Activated CD4-positive, alpha-beta memory T cell treated with anti-CD3 and anti-CD28 coated beads, Interleukin-2, amount 10 ng/mL, durations not matched to agents 7 days and 5 days (primary cell): ENCODE measurements at regions not wholly inside any gene's neighbourhood (a gene's known extent, or its start where the extent isn't known, plus 50 kb on each side); places are given as distances from the start of the nearest gene placed in this dataset.
"Not testable (repeated sequence)": the region's sequence is repeated elsewhere in the genome, so short reads cannot be mapped to it uniquely, and the experiment has no call there.

Experiments
- CTCF ChIA-PET: fragments of 350-600 bp; sonication (Branson Sonifier 250); formaldehyde crosslinking; loops from one replicate; lab custom pipeline; 2021; ENCODE audit warnings: antibody characterized with exemption, inconsistent platforms; lab: Charles Lee
- POLR2A ChIA-PET: fragments of 350-600 bp; sonication (Branson Sonifier 250); formaldehyde crosslinking; loops from one replicate; lab custom pipeline; 2021; ENCODE audit warnings: antibody characterized with exemption; lab: Charles Lee
- DNase-seq: peaks from one replicate; pipeline ENCODE4 v3.0.0-alpha.2; 2020
- H3K27ac Mint-ChIP-seq: one replicate; pipeline ENCODE4 v1.8.0; 2021; ENCODE audit warnings: mild to moderate bottlenecking, mixed read lengths
- H3K27me3 Mint-ChIP-seq: one replicate; pipeline ENCODE4 v1.8.0; 2021; ENCODE audit warnings: mixed read lengths
- H3K36me3 Mint-ChIP-seq: one replicate; pipeline ENCODE4 v1.8.0; 2021; ENCODE audit warnings: low read depth, mixed read lengths
- H3K4me1 Mint-ChIP-seq: one replicate; pipeline ENCODE4 v1.8.0; 2021; ENCODE audit warnings: mixed read lengths
- H3K4me3 Mint-ChIP-seq: one replicate; pipeline ENCODE4 v1.8.0; 2021; ENCODE audit warnings: mild to moderate bottlenecking, mixed read lengths
- H3K9me3 Mint-ChIP-seq: one replicate; pipeline ENCODE4 v1.8.0; 2021; ENCODE audit warnings: mixed read lengths

DNA sequence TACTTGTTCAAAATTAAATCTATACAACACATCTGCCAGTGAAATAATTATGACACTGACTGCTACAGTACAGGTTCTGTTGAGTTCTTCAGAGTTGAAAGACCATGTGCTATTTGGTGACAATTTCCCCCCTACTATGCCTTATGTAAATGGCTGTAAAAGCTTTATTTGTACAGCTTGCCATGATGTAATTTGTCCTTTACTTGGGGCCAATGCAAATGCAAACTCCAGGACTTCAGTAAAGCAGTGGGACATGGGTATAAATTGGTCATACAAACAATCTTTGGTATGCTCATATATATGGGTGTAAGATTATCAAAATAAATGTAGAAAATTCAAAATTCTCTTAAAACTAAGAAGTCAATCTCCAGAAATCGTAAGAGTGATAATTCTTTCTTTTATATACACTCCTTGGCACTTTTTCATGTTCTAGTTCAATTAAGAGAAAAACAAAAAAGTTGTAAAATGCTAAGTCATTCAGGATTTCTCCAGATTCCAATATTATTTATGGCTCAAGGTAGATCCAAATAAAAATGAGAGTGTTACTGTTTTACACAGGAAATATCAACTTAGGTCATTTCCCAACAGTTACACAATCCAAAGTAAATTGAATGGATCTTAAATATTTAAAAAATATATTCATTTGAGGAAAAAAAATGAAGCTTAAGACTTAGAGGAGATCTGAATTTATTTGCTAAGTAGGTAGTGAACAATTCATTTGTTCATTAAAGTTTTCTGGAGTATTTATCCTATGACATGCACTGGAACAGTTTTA, 1310.5 kb upstream of the CITED2 start:
- H3K9me3 Mint-ChIP-seq: no peaks in the 10 kb centered on the region
- no peak for DNase-seq
- no peaks in the 10 kb centered on the region for H3K27me3 Mint-ChIP-seq
- ChIA-PET CTCF (no interaction called here), POLR2A (no interaction called here)
- no peaks in the 10 kb centered on the region for H3K36me3 Mint-ChIP-seq
- H3K27ac Mint-ChIP-seq: no peak overlapping the region
- H3K4me1 Mint-ChIP-seq: no peaks in the 10 kb centered on the region
- no peak overlapping the region for H3K4me3 Mint-ChIP-seq

DNA sequence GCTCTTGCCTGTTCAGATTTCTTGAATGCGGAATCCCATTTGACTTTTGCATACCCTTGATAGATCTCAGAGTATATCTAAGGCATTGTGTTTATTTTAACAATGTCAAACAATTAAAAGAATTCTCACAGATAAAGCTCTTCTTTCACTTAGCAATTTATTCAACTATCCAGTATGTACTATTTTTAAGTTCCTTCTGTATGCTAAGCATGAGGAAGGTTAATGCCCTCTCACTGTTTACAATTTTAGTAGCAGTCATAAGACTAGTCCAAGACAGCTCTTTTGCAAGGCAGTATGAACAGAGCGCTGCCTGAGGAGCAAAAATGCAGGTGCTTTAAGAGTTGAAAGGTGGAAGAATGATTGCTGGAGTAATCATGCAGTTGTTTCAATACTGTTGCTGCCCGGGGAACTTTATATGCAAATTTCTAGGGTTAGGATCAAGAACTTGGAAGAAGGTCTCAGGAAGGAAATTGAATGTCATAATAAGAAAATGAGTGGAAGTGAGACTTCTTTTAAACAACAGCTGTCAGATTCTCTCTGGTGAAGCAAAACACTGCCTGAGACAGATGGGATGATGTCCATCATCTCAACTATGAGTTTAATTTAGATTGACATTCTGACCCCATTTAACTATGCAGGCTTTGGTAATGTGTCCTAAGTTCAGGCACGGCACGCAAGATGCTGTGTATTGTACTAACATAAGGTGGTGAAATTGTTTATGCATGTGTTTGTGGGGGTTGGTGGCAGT, 1303.5 kb upstream of the CITED2 start:
- H3K4me3 Mint-ChIP-seq: no peak overlapping the region
- H3K27me3 Mint-ChIP-seq: peaks cover 1% of the 10 kb centered on the region
- H3K9me3 Mint-ChIP-seq: no peaks in the 10 kb centered on the region
- no peak for DNase-seq
- H3K36me3 Mint-ChIP-seq: no peaks in the 10 kb centered on the region
- H3K4me1 Mint-ChIP-seq: no peaks in the 10 kb centered on the region
- POLR2A ChIA-PET: no interaction called here
- H3K27ac Mint-ChIP-seq: no peak overlapping the region
- CTCF ChIA-PET: no interaction called here

DNA sequence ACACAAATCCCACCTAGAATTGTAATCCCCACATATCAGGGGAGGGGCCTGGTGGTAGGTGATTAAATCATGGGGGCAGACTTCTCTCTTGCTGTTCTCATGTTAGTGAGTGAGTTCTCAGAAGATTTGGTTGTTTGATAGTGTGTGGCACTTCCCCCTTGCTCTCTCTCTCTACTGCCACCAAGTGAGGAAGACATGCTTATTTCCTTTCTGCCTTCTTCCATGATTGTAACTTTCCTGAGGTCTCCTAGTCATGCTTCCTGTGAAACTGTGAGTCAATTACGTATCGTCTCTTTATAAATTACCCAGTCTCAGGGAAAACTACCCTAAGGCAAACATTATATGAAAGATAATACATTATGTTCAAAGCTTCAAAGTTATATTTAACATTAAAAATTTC, 1297.5 kb upstream of the CITED2 start:
- Mint-ChIP-seq H3K36me3 (no peaks in the 10 kb centered on the region), H3K4me3 (no peak overlapping the region), H3K27me3 (no peaks in the 10 kb centered on the region), H3K9me3 (peaks cover 2% of the 10 kb centered on the region), H3K4me1 (no peaks in the 10 kb centered on the region), H3K27ac (no peak overlapping the region)
- DNase-seq: no peak
- CTCF ChIA-PET: no interaction called here
- POLR2A ChIA-PET: no interaction called here

DNA sequence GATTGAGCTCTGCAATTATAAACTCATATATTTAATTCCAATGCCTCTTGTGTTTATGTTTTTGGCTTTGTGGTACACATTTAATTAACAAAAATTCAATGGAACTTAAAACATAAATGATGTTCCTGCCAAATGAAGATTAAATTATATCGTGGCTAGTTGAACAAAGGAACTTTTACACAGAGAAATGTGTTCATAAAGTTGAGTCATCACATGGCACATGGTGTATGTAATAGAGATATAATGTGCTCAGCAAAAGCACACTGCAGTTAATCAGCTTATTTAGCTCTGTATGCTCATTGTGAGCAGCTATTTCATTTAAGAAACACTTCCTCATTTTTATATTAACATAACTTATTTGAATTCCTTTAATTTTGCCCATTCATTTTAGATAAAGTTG, 1295.6 kb upstream of the CITED2 start:
- ChIA-PET CTCF (no interaction called here), POLR2A (no interaction called here)
- no peak for DNase-seq
- Mint-ChIP-seq H3K4me1 (no peaks in the 10 kb centered on the region), H3K36me3 (no peaks in the 10 kb centered on the region), H3K4me3 (no peak overlapping the region), H3K27ac (no peak overlapping the region), H3K27me3 (no peaks in the 10 kb centered on the region), H3K9me3 (peaks cover 2% of the 10 kb centered on the region)

DNA sequence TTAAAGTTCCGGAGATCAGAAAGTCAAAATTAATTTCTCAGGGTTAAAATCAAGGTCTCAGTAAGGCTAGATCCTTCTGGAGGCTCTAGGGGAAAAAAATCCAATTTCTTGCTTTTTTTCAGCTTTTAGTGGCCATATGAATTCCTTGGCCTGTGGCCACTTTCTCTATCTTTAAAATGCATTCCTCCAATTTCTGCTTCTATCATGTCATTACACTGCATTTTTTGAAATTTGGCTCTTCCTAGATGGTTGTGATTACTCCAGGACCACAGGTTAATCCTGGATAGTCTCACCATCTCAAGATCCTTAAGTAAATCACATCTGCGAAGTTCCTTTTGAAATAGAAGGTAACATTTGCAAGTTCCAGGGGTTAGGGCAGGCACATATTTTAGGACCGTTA, 1294.9 kb upstream of the CITED2 start:
- Mint-ChIP-seq H3K4me1 (no peaks in the 10 kb centered on the region), H3K27me3 (no peaks in the 10 kb centered on the region), H3K4me3 (no peak overlapping the region), H3K27ac (no peak overlapping the region), H3K36me3 (no peaks in the 10 kb centered on the region), H3K9me3 (peaks cover 2% of the 10 kb centered on the region)
- ChIA-PET POLR2A (no interaction called here), CTCF (no interaction called here)
- DNase-seq: no peak

DNA sequence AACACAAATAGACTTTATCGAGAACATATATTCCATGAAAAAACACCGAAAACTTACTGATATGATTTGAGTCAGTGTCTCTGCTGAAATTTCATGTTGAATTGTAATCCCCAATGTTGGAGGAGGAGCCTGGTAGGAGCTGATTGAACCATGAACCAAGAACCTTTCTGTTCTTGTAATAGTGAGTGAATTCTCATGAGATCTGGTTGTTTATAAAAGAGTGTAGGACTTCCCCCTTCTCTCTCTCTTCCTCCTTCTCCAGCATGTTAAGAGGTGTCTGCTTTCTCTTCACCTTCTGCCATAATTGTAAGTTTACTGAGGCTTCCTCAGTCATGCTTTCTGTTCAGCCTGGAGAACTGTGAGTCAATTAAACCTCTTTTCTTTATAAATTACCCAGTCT, 1289.3 kb upstream of the CITED2 start:
- H3K4me3 Mint-ChIP-seq: no peak overlapping the region
- no peak for DNase-seq
- no peak overlapping the region for H3K27ac Mint-ChIP-seq
- H3K27me3 Mint-ChIP-seq: no peaks in the 10 kb centered on the region
- no peaks in the 10 kb centered on the region for H3K4me1 Mint-ChIP-seq
- POLR2A ChIA-PET: no interaction called here
- CTCF ChIA-PET: no interaction called here
- no peaks in the 10 kb centered on the region for H3K9me3 Mint-ChIP-seq
- H3K36me3 Mint-ChIP-seq: no peaks in the 10 kb centered on the region

DNA sequence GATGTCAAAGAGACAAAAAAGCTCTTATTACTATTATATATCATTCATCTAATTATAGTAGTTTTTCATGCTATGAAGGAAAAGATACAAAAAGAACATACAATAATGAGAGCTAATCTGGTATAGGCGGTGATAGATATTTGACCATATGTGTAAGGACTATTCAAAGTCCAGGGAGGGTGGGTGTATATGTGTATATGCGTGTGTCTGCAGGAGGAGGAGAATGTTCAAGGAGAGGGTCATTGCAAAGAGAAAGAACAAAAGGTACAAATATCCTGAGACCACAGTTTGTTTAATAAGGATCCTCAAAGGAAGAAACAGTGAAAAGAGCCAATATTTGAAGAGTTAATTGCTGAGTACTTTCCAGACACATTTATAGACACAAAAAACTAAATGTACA, 1288.6 kb upstream of the CITED2 start:
- H3K9me3 Mint-ChIP-seq: no peaks in the 10 kb centered on the region
- no peaks in the 10 kb centered on the region for H3K36me3 Mint-ChIP-seq
- ChIA-PET CTCF (no interaction called here), POLR2A (no interaction called here)
- no peaks in the 10 kb centered on the region for H3K4me1 Mint-ChIP-seq
- H3K27ac Mint-ChIP-seq: no peak overlapping the region
- H3K27me3 Mint-ChIP-seq: no peaks in the 10 kb centered on the region
- no peak for DNase-seq
- no peak overlapping the region for H3K4me3 Mint-ChIP-seq

DNA sequence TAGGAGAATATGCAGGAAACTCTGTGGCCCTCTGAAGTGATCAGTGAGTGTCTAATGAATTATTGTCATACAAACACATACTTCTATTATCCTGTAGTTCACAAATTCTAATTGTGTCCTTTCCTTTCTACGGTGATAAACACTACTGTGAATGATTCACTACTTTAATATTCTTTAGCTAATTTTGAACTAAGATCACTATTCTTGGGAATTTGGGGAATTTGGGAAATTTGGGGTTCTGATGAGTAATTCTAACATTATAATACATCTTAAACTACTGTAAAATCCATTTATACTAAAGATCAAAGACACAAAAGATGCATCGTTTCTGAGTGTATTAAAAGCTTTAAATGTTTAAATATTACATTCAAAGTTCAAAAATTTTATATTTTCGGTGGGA, 1287.2 kb upstream of the CITED2 start:
- DNase-seq: no peak
- Mint-ChIP-seq H3K4me1 (no peaks in the 10 kb centered on the region), H3K27me3 (no peaks in the 10 kb centered on the region), H3K9me3 (no peaks in the 10 kb centered on the region), H3K36me3 (no peaks in the 10 kb centered on the region), H3K27ac (no peak overlapping the region), H3K4me3 (no peak overlapping the region)
- ChIA-PET POLR2A (no interaction called here), CTCF (no interaction called here)

DNA sequence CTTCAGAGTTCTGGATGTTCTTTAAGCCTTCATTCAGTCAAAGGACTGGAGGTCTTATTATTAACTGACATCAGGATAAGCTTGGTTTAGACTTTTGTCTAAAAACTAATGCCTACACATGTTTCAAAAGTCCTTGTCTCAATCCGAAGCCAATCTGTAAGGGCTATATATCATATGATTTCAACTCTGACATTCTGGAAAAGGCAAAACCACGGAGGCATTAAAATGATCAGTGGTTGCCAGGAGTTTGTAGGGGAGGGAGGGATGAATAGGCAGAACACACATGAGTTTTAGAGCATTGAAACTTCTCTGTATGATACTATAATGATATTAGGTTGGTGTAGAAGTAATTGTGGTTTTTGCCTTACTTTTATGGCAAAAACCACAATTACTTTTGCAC, 1285.8 kb upstream of the CITED2 start:
- Mint-ChIP-seq H3K9me3 (no peaks in the 10 kb centered on the region), H3K27ac (no peak overlapping the region), H3K36me3 (no peaks in the 10 kb centered on the region), H3K4me1 (no peaks in the 10 kb centered on the region), H3K4me3 (no peak overlapping the region), H3K27me3 (no peaks in the 10 kb centered on the region)
- CTCF ChIA-PET: no interaction called here
- POLR2A ChIA-PET: no interaction called here
- DNase-seq: no peak

DNA sequence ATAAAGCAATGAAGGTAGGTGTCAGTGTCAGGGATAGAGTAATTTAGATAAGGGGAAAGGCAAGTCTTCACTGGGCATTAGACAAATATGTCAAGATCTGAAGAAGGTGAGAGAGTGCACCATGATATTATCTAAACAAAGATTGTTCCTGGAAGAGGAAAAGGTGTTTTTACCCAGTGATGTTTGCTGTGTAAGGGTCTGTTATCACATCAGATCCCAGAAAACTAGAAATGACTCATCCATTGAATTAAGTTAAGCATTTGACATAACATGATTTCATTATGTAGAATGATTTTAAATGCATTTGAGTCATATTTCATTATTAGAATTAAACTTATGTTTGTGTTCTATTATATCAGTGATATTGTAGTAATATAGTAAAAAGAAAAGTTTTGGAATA, 1279.5 kb upstream of the CITED2 start:
- DNase-seq: no peak
- H3K36me3 Mint-ChIP-seq: no peaks in the 10 kb centered on the region
- H3K4me3 Mint-ChIP-seq: no peak overlapping the region
- peaks cover 2% of the 10 kb centered on the region for H3K4me1 Mint-ChIP-seq
- ChIA-PET POLR2A (no interaction called here), CTCF (no interaction called here)
- H3K9me3 Mint-ChIP-seq: no peaks in the 10 kb centered on the region
- H3K27me3 Mint-ChIP-seq: no peaks in the 10 kb centered on the region
- H3K27ac Mint-ChIP-seq: no peak overlapping the region

DNA sequence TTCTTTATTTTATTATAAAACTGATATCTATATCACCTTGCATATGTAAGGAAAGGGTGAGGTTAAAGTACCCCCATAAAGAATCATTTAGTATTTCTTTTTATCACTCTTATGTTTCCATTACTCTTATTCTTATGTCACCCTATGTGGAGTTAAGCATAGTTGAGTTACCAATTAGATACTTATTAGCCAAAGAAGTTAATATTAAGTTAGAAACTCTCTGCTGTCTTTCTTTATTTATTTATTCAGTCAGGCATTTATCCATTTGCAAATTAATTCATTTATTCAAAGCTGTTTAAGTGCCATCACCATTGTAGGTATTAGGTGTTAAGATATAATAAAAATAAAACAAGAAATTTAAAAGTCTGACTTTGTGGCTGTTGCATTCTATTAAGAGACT, 1279.1 kb upstream of the CITED2 start:
- Mint-ChIP-seq H3K36me3 (no peaks in the 10 kb centered on the region), H3K4me1 (peaks cover 2% of the 10 kb centered on the region), H3K27ac (no peak overlapping the region), H3K9me3 (peaks cover 2% of the 10 kb centered on the region), H3K4me3 (no peak overlapping the region), H3K27me3 (no peaks in the 10 kb centered on the region)
- POLR2A ChIA-PET: no interaction called here
- no peak for DNase-seq
- CTCF ChIA-PET: no interaction called here

DNA sequence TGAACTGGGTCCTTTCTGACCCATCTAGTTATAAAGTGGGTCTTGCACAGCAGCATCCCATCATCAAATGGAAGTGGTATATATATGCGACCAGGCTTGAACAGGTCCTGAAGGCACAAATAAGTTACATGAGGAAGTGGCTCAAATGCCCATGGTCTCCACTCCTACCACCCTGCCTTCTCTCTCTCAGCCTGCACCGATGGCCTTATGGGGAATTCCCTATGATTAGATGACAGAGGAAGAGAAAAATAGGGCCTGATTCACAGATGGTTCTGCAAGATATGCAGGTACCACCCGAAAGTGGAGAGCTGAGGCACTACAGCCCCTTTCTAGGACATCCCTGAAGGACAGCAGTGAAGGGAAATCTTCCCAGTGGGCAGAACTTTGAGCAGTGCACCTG, 1275.1 kb upstream of the CITED2 start:
- peaks cover 14% of the 10 kb centered on the region for H3K9me3 Mint-ChIP-seq
- DNase-seq, H3K4me1 Mint-ChIP-seq, POLR2A ChIA-PET, H3K27ac Mint-ChIP-seq, H3K27me3 Mint-ChIP-seq, CTCF ChIA-PET, H3K4me3 Mint-ChIP-seq, H3K36me3 Mint-ChIP-seq: not testable (repeated sequence)

DNA sequence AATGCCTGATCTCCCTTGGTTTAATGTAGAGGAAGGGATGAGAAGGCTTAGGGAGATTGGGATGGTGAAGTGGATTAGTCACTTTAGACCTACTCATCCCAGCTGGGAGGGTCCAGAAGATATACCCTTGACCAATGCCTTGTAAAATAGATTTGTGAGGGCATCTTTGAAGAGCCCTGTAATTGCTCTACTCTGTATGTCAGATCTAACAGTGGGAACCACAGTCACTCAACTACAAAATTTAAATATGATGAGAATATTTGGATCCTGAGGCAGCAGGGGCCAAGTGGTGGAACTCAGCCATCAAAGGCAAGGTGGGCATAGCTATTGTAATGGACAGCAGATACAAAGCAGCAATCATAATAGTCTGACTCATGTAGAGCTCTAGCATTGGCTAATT, 1272.9 kb upstream of the CITED2 start:
- DNase-seq, H3K4me3 Mint-ChIP-seq, H3K27me3 Mint-ChIP-seq, H3K4me1 Mint-ChIP-seq, POLR2A ChIA-PET, H3K27ac Mint-ChIP-seq, H3K36me3 Mint-ChIP-seq: not testable (repeated sequence)
- peaks cover 19% of the 10 kb centered on the region for H3K9me3 Mint-ChIP-seq
- CTCF ChIA-PET: interaction anchor here (0.5 kb wide), 1 partner anchor 1277 kb away, joined by 5 read pairs; no protein-coding TSS in a partner anchor

DNA sequence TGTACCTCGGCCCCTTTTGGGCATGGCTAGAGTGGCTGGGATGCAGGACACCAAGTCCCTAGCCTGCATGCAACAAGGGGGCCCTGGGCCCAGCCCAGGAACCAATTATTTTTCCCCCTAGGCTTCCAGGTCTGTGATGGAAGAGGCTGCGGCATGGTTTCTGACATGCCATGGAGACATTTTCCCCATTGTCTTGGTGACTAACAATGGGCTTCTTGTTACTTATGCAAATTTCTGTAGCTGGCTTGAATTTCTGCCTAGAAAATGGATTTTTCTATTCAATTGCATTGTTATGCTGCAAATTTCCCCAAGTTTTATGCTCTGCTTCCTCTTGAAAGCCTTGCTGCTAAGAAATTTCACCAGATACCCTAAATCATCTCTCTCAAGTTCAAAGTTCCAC, 1269.6 kb upstream of the CITED2 start:
- H3K36me3 Mint-ChIP-seq: peaks cover 3% of the 10 kb centered on the region
- no peak overlapping the region for H3K27ac Mint-ChIP-seq
- DNase-seq: no peak
- ChIA-PET POLR2A (no interaction called here), CTCF (no interaction called here)
- H3K27me3 Mint-ChIP-seq: no peaks in the 10 kb centered on the region
- H3K4me1 Mint-ChIP-seq: no peaks in the 10 kb centered on the region
- peaks cover 24% of the 10 kb centered on the region for H3K9me3 Mint-ChIP-seq
- H3K4me3 Mint-ChIP-seq: no peak overlapping the region
